ENCODE measurements at regions not wholly inside any gene's neighbourhood (a gene's known extent, or its start where the extent isn't known, plus 50 kb on each side); places are given as distances from the start of the nearest gene placed in this dataset.
"Not testable (repeated sequence)": the region's sequence is repeated elsewhere in the genome, so short reads cannot be mapped to it uniquely, and the experiment has no call there.

- intact Hi-C loops (cut with DNase I; ENCODE audit: low total_unique reads), result no loop called here
- Histone ChIP-seq H3K4me3 (no peak overlapping the region), H3K4me1 (no peaks in the 10 kb centered on the region), H3K36me3 (no peaks in the 10 kb centered on the region), H3K9me3 (no peaks in the 10 kb centered on the region), H3K27me3 (no peaks in the 10 kb centered on the region), H3K27ac (no peak overlapping the region)
- DNase-seq, result no peak
- TF ChIP-seq POLR2A (IDR thresholded peaks at IDR 0.05), result no peak
- no peak for TF ChIP-seq CTCF (IDR thresholded peaks at IDR 0.05)
Observed at GRCh38 chr3:22735373-22735772, 467.8 kb upstream of the UBE2E2 start.

GRCh38 chr3:22743386-22743785, 459.7 kb upstream of the UBE2E2 start:
- DNase-seq; H3K4me3 ChIP-seq; intact Hi-C loops (cut with DNase I; ENCODE audit: low total_unique reads); H3K9me3 ChIP-seq; H3K36me3 ChIP-seq; H3K27ac ChIP-seq; H3K4me1 ChIP-seq; H3K27me3 ChIP-seq: not testable (repeated sequence)

GRCh38 chr3:22745321-22745720, 457.8 kb upstream of the UBE2E2 start:
- TF ChIP-seq POLR2A (IDR thresholded peaks at IDR 0.05) (no peak), CTCF (IDR thresholded peaks at IDR 0.05) (no peak)
- Histone ChIP-seq H3K36me3 (no peaks in the 10 kb centered on the region), H3K27ac (no peak overlapping the region), H3K4me3 (no peak overlapping the region), H3K27me3 (no peaks in the 10 kb centered on the region), H3K9me3 (no peaks in the 10 kb centered on the region), H3K4me1 (no peaks in the 10 kb centered on the region)
- DNase-seq, result no peak
- intact Hi-C loops (cut with DNase I; ENCODE audit: low total_unique reads), result no loop called here

GRCh38 chr3:22746221-22746620, 456.9 kb upstream of the UBE2E2 start:
- intact Hi-C loops (cut with DNase I; ENCODE audit: low total_unique reads), result no loop called here
- no peaks in the 10 kb centered on the region for H3K36me3 ChIP-seq

GRCh38 chr3:22748453-22749045, 454.6 kb upstream of the UBE2E2 start:
- no peaks in the 10 kb centered on the region for H3K9me3 ChIP-seq

More at GRCh38 chr3:22746221-22746620, 456.9 kb upstream of the UBE2E2 start:
- DNase-seq, result no peak
- H3K9me3 ChIP-seq, result no peaks in the 10 kb centered on the region
- no peak overlapping the region for H3K4me3 ChIP-seq
- H3K27me3 ChIP-seq, result no peaks in the 10 kb centered on the region
- no peak for TF ChIP-seq POLR2A (IDR thresholded peaks at IDR 0.05)
- TF ChIP-seq CTCF (IDR thresholded peaks at IDR 0.05), result no peak
- H3K4me1 ChIP-seq, result no peaks in the 10 kb centered on the region
- H3K27ac ChIP-seq, result no peak overlapping the region

More at GRCh38 chr3:22748453-22749045, 454.6 kb upstream of the UBE2E2 start:
- Histone ChIP-seq H3K27ac (no peak overlapping the region), H3K27me3 (no peaks in the 10 kb centered on the region), H3K4me3 (no peak overlapping the region), H3K4me1 (no peaks in the 10 kb centered on the region), H3K36me3 (no peaks in the 10 kb centered on the region)
- intact Hi-C loops (cut with DNase I; ENCODE audit: low total_unique reads), result no loop called here
- no peak for DNase-seq
- TF ChIP-seq POLR2A (IDR thresholded peaks at IDR 0.05) (no peak), CTCF (IDR thresholded peaks at IDR 0.05) (no peak)
